Endothelial cell of umbilical vein (primary cell): ENCODE measurements at regions not wholly inside any gene's neighbourhood (a gene's known extent, or its start where the extent isn't known, plus 50 kb on each side); places are given as distances from the start of the nearest gene placed in this dataset.

Experiments used
- BruUV-seq: library from RNA; stranded (reverse); fragments of 400-500 nt; replicated peaks from 2 replicates; lab custom pipeline; 2021; lab: Mats Ljungman, UMichigan
- CTCF ChIA-PET: fragments of 300-600, 350-600 bp; sonication (Branson Sonifier 250); formaldehyde crosslinking; loops from one replicate; lab custom pipeline; 2021; ENCODE audit warnings: antibody characterized with exemption, inconsistent platforms; lab: Charles Lee
- POLR2A ChIA-PET: fragments of 300-600, 350-600 bp; sonication (Branson Sonifier 250); formaldehyde crosslinking; loops from one replicate; lab custom pipeline; 2021; ENCODE audit warnings: antibody characterized with exemption, inconsistent platforms; lab: Charles Lee
- DNase-seq: peaks from one replicate; pipeline ENCODE4 v3.0.0-alpha.2; 2011; ENCODE audit warnings: low read depth, low spot score
- FAIRE-seq: peaks from 2 replicates; lab custom pipeline; 2011; peaks lifted over from hg19 to GRCh38; lab: Jason Lieb, UNC
- H2AFZ ChIP-seq: 2 replicates; pipeline ENCODE4 v1.6.0; 2012; ENCODE audit warnings: low read depth, low read length, control low read depth, inconsistent platforms
- H3K27ac ChIP-seq: 2 replicates; pipeline ENCODE4 v1.5.1; 2011; ENCODE audit warnings: low read depth, mild to moderate bottlenecking, control low read depth, low read length, moderate library complexity; ENCODE audit not compliant: insufficient read depth
- H3K27me3 ChIP-seq, 2 experiments: 2 replicates each; pipeline versions ENCODE4 v1.6.0 to v1.6.1; 2011; ENCODE audit warnings: low read length in 2 of 2, mixed read lengths in 1 of 2; ENCODE audit not compliant: control insufficient read depth in 2 of 2, insufficient read depth in 2 of 2
- H3K36me3 ChIP-seq, 2 experiments: 2 replicates in 1 of 2; 3 replicates in 1 of 2; pipeline ENCODE4 v1.5.1; 2011; ENCODE audit warnings: low read length in 2 of 2, mild to moderate bottlenecking in 1 of 2, moderate library complexity in 1 of 2; ENCODE audit not compliant: control insufficient read depth in 2 of 2, insufficient read depth in 2 of 2; ENCODE audit errors: extremely low read depth in 1 of 2
- H3K4me1 ChIP-seq: 3 replicates; pipeline ENCODE4 v1.5.1; 2011; ENCODE audit warnings: mild to moderate bottlenecking, low read length; ENCODE audit not compliant: control insufficient read depth, insufficient read depth; ENCODE audit errors: extremely low read depth
- H3K4me2 ChIP-seq: 2 replicates; pipeline ENCODE4 v1.6.1; 2011; ENCODE audit warnings: low read length, control low read depth, mixed read lengths; ENCODE audit not compliant: insufficient read depth
- H3K4me3 ChIP-seq, 3 experiments: fragments of 200-600 bp in 1 of 3; sonication (generic), shearing (Covaris generic) in 1 of 3; replicated peaks in 1 of 3; 2 replicates each; pipeline ENCODE4 v1.5.1; 2011 to 2016; ENCODE audit warnings: control low read depth in 3 of 3, low read length in 3 of 3, mild to moderate bottlenecking in 2 of 3, inconsistent platforms in 1 of 3, low read depth in 1 of 3, moderate library complexity in 1 of 3; ENCODE audit not compliant: insufficient read depth in 1 of 3
- H3K79me2 ChIP-seq: 2 replicates; pipeline ENCODE4 v1.6.0; 2012; ENCODE audit warnings: low read length, inconsistent platforms; ENCODE audit not compliant: control insufficient read depth, insufficient read depth
- H3K9ac ChIP-seq: replicated peaks from 2 replicates; pipeline ENCODE3; 2011; ENCODE audit warnings: low read length, control low read depth; ENCODE audit not compliant: insufficient read depth; ENCODE audit errors: extremely low read depth
- H3K9me1 ChIP-seq: replicated peaks from 3 replicates; pipeline ENCODE4 v1.6.0; 2011; ENCODE audit warnings: mild to moderate bottlenecking, low read length; ENCODE audit not compliant: control insufficient read depth, insufficient read depth; ENCODE audit errors: extremely low read depth
- H3K9me3 ChIP-seq: replicated peaks from 2 replicates; pipeline ENCODE4 v1.5.1; 2012; ENCODE audit warnings: low read length, inconsistent platforms; ENCODE audit not compliant: control insufficient read depth, insufficient read depth
- H4K20me1 ChIP-seq: replicated peaks from 2 replicates; pipeline ENCODE3; 2011; ENCODE audit warnings: mild to moderate bottlenecking, low read length; ENCODE audit not compliant: control insufficient read depth, insufficient read depth; ENCODE audit errors: extremely low read depth
- CTCF ChIP-seq, 2 donors: IDR thresholded peaks; 1 replicate in 1 of 2; 2 replicates in 1 of 2; pipeline ENCODE4 v1.5.1; 2011; ENCODE audit warnings: low read length in 2 of 2, mild to moderate bottlenecking in 2 of 2, moderate library complexity in 2 of 2, control low read depth in 1 of 2, inconsistent platforms in 1 of 2, low read depth in 1 of 2; ENCODE audit not compliant: insufficient read depth in 1 of 2; ENCODE audit errors: extremely low read depth in 1 of 2
- EZH2 ChIP-seq: IDR thresholded peaks from 2 replicates; pipeline ENCODE4 v1.6.1; 2012; ENCODE audit warnings: borderline replicate concordance, low read depth, mild to moderate bottlenecking, moderate library complexity, low read length, inconsistent platforms; ENCODE audit not compliant: severe bottlenecking
- FOS ChIP-seq: IDR thresholded peaks from 2 replicates; pipeline ENCODE4 v1.6.1; 2011; ENCODE audit warnings: mild to moderate bottlenecking, low read length, moderate library complexity, borderline replicate concordance; ENCODE audit not compliant: insufficient read depth
- GATA2 ChIP-seq: IDR thresholded peaks from 2 replicates; pipeline ENCODE4 v1.7.0; 2011; ENCODE audit warnings: low read depth, mild to moderate bottlenecking, moderate library complexity, mixed read lengths, low read length; ENCODE audit not compliant: insufficient read length, insufficient read depth
- JUN ChIP-seq: IDR thresholded peaks from 2 replicates; pipeline ENCODE4 v1.6.1; 2011; ENCODE audit warnings: borderline replicate concordance, low read depth; ENCODE audit not compliant: insufficient read length, insufficient read depth
- MAX ChIP-seq: IDR thresholded peaks from 2 replicates; pipeline ENCODE4 v1.6.1; 2011; ENCODE audit not compliant: insufficient read depth, insufficient read length
- MYC ChIP-seq: IDR thresholded peaks from one replicate; pipeline ENCODE4 v1.6.1; 2011; ENCODE audit warnings: mild to moderate bottlenecking, low read depth, low read length
- POLR2A ChIP-seq: IDR thresholded peaks from 2 replicates; pipeline ENCODE4 v1.6.1; 2012; ENCODE audit warnings: low read depth, mild to moderate bottlenecking, control low read depth, low read length
- POLR2AphosphoS5 ChIP-seq: IDR thresholded peaks from 2 replicates; pipeline ENCODE4 v1.6.1; 2012; ENCODE audit warnings: low read depth, mild to moderate bottlenecking, control low read depth, low read length, moderate library complexity; ENCODE audit not compliant: insufficient read depth
- dilution Hi-C: fragments of 300-500 bp; cut with MboI; formaldehyde crosslinking; loops from one replicate; pipeline ENCODE4 v1.15.0; 2019; ENCODE audit warnings: low sequenced_read_pairs; ENCODE audit not compliant: extremely low pct_ligation_motif_present
- intact Hi-C: fragments of 100-400 bp; cut with micrococcal nuclease; formaldehyde crosslinking; loops from one replicate; pipeline ENCODE4 v1.10.0; 2022

GRCh38 chr4:14254926-14255325 is 627.4 kb upstream of the BOD1L1 start:
- no peaks in the 10 kb centered on the region for H3K36me3 ChIP-seq
- ChIA-PET CTCF (interaction anchor here (1.0 to 2.3 kb wide), 3 partner anchors 9 to 599 kb away, joined by 3 to 21 read pairs (median 9); no protein-coding TSS in a partner anchor), POLR2A (no interaction called here)
- no TSS peak for BruUV-seq
- H3K4me2 ChIP-seq, result no peak overlapping the region
- no peaks in the 10 kb centered on the region for H3K9me1 ChIP-seq
- intact Hi-C loops, result loop anchor here (1.0 kb wide), 1 partner anchor 599 kb away; no protein-coding TSS in a partner anchor
- H3K4me1 ChIP-seq, result no peaks in the 10 kb centered on the region
- H3K9me3 ChIP-seq, result no peaks in the 10 kb centered on the region
- no peak overlapping the region for H2AFZ ChIP-seq
- H3K4me3 ChIP-seq, result no peak overlapping the region
- no peak for TF ChIP-seq FOS
- no peak for TF ChIP-seq MAX
- TF ChIP-seq MYC, result no peak
- FAIRE-seq, result no peak
- dilution Hi-C loops, result no loop called here
- no peak overlapping the region for H3K27ac ChIP-seq
- H3K9ac ChIP-seq, result no peak overlapping the region
- H3K79me2 ChIP-seq, result no peaks in the 10 kb centered on the region
- no peaks in the 10 kb centered on the region for H4K20me1 ChIP-seq
- no peak for DNase-seq
- no peaks in the 10 kb centered on the region for H3K27me3 ChIP-seq

GRCh38 chr4:14257903-14258302 is 630.4 kb upstream of the BOD1L1 start:
- Histone ChIP-seq H3K9me1 (no peaks in the 10 kb centered on the region), H3K4me2 (no peak overlapping the region), H3K9me3 (no peaks in the 10 kb centered on the region), H4K20me1 (no peaks in the 10 kb centered on the region), H3K27me3 (no peaks in the 10 kb centered on the region), H3K9ac (no peak overlapping the region), H2AFZ (no peak overlapping the region), H3K4me1 (no peaks in the 10 kb centered on the region), H3K27ac (no peak overlapping the region), H3K79me2 (no peaks in the 10 kb centered on the region), H3K36me3 (no peaks in the 10 kb centered on the region), H3K4me3 (no peak overlapping the region)
- no peak for DNase-seq
- FAIRE-seq, result no peak
- POLR2A ChIA-PET, result no interaction called here
- CTCF ChIA-PET, result no interaction called here
- dilution Hi-C loops, result no loop called here
- TF ChIP-seq POLR2AphosphoS5 (no peak), MYC (no peak), GATA2 (no peak), CTCF (IDR thresholded peaks at IDR 0.05; ENCODE audit: extremely low read depth in 1 of 2, insufficient read depth in 1 of 2, low read depth in 1 of 2, low read length in 2 of 2) (no peak), JUN (no peak), FOS (no peak), POLR2A (no peak), EZH2 (no peak), MAX (no peak)
- BruUV-seq, result no TSS peak
- intact Hi-C loops, result no loop called here
